HG02571 (cell line): ENCODE measurements at regions not wholly inside any gene's neighbourhood (a gene's known extent, or its start where the extent isn't known, plus 50 kb on each side); places are given as distances from the start of the nearest gene placed in this dataset.
"Not testable (repeated sequence)": the region's sequence is repeated elsewhere in the genome, so short reads cannot be mapped to it uniquely, and the experiment has no call there.

Experiments
- ATAC-seq: cut with Tn5 transposase; IDR thresholded peaks from one replicate; pipeline ENCODE4 v1.9.1; 2021; ENCODE audit warnings: mild to moderate bottlenecking, moderate library complexity; ENCODE audit not compliant: unreplicated experiment

DNA sequence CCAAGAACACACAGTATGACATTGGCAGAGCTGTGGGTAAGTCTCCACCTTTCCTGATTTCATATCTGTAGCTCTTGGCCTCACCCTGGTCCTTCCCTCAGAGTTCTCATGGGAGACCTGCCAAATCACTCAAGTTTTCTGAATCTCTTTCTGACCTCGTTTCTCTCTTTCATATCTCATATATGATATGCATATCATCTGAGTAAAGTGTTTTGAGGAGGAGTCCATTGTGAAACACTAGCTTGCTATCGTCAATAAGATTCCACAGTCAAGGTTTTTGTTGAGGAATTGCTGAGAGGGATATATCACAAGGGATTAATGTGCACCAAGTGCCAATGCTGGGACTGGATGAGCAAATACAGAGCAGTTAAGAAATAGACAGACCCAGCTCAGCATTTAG is 739.2 kb downstream of the BRINP1 start:
- no peak for ATAC-seq

- ATAC-seq: no peak
Observed at GRCh38 chr9:118630931-118631595, 738.2 kb downstream of the BRINP1 start.

DNA sequence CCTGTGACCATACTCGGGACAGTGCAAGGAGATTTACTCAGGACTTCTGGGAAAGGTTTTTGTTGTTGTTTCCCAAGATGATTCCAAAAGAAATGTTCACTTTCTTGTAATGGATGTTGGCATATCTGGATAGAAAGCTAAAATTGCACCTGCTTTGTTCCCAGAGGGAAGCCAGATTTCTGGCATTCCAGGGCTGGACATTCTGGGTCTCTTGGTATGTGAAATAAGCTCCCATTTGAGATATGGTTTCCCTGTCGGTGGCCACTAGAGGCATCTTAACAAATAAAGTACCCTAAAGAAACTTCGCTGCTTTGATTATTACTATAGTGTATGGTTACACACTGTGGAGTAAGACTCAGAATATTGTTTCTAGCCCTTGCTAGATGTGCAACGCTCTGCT is 737.3 kb downstream of the BRINP1 start:
- ATAC-seq: no peak

DNA sequence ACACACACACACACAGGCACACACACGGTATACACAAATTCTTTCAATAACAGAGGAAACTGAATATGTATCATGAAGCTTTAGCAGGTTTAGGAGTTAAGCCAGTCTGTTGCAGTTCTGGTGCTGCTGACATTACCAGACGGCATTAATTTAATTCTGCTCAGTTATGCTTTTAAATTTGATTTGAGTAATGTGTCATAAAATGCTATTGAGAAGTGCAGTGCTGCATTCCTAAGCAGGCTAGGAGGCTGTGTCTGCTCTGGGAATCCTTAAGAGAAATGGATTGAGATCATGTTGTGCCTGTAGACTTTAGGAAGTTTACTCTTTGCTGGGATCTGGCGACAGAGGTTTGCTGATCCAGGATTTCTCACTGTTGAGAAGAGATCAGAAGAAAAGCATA is 733.8 kb downstream of the BRINP1 start:
- ATAC-seq: no peak

- ATAC-seq: no peak
Observed at GRCh38 chr9:118637681-118638080, 731.6 kb downstream of the BRINP1 start.

- no peak for ATAC-seq
Observed at GRCh38 chr9:118640836-118641560, 728.2 kb downstream of the BRINP1 start.

GRCh38 chr9:118643118-118643517 is 726.1 kb downstream of the BRINP1 start:
- ATAC-seq: no peak

DNA sequence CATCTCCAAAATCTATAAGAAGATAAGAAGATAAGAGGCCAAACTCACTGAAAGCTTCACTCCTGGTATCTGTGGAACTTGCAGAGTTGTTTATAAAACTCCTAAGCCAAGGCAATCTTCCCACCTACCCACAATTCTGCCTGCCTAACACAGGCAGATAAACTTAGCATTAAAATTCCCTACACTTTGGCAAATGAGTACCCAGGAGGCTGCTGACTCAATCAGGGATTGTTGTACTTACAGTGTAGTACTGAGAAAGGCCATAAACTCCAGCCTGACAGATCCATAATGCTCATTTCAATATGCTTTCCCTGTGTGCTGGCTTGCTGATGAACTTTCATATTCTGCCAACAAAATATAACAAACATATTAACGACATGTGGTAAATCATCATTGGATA is 725.2 kb downstream of the BRINP1 start:
- ATAC-seq: no peak

- no peak for ATAC-seq
Observed at GRCh38 chr9:118647331-118647730, 721.9 kb downstream of the BRINP1 start.

GRCh38 chr9:118650417-118650816 is 718.8 kb downstream of the BRINP1 start:
- ATAC-seq: no peak

- ATAC-seq: no peak
Observed at GRCh38 chr9:118651511-118651910, 717.7 kb downstream of the BRINP1 start.

- ATAC-seq: no peak
Observed at GRCh38 chr9:118652258-118652657, 717.0 kb downstream of the BRINP1 start.

DNA sequence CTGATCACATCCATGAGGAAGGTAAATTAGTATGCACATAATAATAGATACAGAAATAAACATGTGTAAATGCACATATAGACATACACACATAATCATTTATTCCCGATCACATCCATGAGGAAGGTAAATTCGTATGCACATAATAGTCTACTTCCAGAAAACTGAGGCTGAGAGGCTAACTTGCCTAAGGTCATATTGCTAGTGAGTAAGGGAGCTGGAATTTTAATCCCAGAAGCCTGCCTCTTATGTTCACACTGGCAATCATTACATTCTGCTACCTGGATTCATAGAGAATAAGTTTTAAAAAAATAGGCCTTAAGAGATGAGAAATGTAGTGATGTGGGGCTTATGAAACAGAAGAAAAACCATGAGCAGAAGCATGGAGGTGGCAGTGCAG is 716.3 kb downstream of the BRINP1 start:
- no peak for ATAC-seq

GRCh38 chr9:118659011-118659410 is 710.2 kb downstream of the BRINP1 start:
- no peak for ATAC-seq

DNA sequence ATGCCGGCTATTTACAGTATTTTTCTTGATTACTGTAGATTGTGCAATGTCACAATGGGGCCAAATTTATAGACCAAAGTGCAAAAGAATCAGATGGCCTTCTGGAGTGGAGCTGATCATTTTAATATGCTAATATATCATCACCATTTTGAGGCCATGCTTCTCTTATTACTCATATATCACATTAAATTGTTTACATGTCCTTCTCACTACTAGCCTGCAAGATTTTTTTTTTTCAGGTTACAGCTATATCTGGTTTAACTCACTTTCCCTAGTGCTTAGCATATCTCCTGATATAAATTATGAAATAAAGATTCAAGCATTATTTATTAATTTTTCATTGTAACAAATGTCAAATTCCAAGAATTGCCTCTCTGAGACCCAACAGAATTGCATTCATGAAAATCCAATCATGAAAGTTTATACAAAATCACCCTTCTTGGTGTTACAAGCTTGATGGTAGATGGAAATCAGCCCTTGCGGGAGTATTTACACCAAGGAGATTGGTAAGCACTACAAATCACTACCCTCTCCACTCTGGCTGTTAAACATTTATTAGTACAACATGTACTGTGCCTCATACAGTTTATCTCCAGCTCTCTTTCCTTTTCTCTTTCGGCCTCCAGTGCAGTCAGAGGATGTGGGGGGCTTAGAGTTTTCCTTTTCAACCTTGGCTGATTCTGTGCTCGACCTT is 703.9 kb downstream of the BRINP1 start:
- ATAC-seq: no peak

- no peak for ATAC-seq
Observed at GRCh38 chr9:118670011-118670953, 699.0 kb downstream of the BRINP1 start.

- no peak for ATAC-seq
Observed at GRCh38 chr9:118674942-118675341, 694.3 kb downstream of the BRINP1 start.

DNA sequence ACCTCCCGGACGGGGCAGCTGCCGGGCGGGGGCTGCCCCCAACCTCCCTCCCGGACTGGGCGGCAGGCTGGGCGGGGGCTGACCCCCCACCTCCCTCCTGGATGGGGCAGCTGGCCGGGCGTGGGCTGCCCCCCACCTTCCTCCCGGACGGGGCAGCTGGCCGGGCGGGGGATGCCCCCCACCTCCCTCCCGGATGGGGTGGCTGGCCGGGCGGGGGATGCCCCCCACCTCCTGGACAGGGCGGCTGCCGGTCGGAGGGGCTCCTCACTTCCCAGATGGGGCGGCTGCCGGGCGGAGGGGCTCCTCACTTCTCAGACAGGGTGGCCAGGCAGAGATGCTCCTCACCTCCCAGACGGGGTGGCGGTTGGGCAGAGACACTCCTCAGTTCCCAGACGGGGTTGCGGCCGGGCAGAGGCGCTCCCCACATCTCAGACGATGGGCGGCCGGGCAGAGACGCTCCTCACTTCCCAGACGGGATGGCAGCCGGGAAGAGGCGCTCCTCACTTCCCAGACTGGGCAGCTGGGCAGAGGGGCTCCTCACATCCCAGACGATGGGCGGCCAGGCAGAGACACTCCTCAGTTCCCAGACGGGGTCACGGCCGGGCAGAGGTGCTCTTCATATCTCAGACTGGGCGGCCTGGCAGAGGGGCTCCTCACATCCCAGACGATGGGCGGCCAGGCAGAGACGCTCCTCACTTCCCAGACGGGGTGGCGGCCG is 691.1 kb downstream of the BRINP1 start:
- not testable (repeated sequence) for ATAC-seq

DNA sequence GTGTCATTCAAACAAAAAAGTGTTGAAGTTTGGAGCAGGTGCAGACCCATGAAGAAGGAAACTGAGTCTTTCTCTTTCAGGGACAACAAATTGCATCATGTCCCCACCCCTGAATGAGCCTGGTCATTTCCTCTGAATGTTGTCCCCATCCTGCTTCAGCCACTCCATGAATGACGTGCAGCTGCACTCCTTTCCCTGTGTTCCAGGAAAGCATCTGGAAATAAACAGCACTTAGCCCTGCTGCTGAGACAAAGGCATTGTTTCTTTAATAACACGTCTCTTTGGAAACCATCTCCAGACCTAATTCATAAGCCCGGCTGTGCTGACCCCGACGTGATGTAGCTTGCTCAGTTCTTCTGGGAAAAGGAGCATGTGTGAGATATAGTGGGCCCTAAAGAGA is 682.3 kb downstream of the BRINP1 start:
- ATAC-seq: no peak

GRCh38 chr9:118689280-118689679 is 680.0 kb downstream of the BRINP1 start:
- ATAC-seq: no peak
